OCI-LY7 (cell line): ENCODE measurements at regions not wholly inside any gene's neighbourhood (a gene's known extent, or its start where the extent isn't known, plus 50 kb on each side); places are given as distances from the start of the nearest gene placed in this dataset.

Source experiments
- EZH2phosphoT487 ChIP-seq: fragments of 200-600 bp; sonication (generic); IDR thresholded peaks from 2 replicates; pipeline ENCODE4 v1.6.1; 2018; ENCODE audit warnings: low read depth, borderline replicate concordance, mild to moderate bottlenecking, mixed run types, antibody characterized with exemption, low read length, moderate library complexity, mixed read lengths
- TF ChIP-seq, protein P1 (sequence below): fragments of 200-600 bp; sonication (generic); conservative IDR thresholded peaks from 2 replicates; pipeline ENCODE4 v1.5.1; 2014; ENCODE audit warnings: mild to moderate bottlenecking, antibody characterized with exemption, low read length, moderate library complexity, mixed read lengths

DNA sequence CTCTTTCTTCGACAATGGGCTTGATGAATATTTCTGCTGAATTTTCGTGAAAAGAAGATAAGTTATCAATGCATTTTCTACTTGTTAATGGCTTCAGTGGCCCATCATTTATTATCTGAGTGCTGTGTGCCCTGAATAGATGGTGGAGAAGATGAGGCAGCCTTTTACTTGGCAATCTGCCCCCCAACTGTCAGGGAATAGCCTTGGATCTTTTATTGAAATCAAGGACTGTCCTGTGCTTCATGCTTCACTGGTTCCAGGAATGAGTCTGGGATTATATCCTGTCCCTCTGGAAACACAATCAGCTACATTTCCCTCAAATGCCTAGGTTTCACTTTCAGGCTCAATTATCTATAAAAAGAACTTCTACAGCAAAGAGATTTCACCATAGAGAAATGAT is 75.9 kb upstream of the NXPH1 start:
- TF ChIP-seq, protein P1, sequence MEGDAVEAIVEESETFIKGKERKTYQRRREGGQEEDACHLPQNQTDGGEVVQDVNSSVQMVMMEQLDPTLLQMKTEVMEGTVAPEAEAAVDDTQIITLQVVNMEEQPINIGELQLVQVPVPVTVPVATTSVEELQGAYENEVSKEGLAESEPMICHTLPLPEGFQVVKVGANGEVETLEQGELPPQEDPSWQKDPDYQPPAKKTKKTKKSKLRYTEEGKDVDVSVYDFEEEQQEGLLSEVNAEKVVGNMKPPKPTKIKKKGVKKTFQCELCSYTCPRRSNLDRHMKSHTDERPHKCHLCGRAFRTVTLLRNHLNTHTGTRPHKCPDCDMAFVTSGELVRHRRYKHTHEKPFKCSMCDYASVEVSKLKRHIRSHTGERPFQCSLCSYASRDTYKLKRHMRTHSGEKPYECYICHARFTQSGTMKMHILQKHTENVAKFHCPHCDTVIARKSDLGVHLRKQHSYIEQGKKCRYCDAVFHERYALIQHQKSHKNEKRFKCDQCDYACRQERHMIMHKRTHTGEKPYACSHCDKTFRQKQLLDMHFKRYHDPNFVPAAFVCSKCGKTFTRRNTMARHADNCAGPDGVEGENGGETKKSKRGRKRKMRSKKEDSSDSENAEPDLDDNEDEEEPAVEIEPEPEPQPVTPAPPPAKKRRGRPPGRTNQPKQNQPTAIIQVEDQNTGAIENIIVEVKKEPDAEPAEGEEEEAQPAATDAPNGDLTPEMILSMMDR = no peak
- TF ChIP-seq EZH2phosphoT487 = no peak
